ENCODE measurements at regions not wholly inside any gene's neighbourhood (a gene's known extent, or its start where the extent isn't known, plus 50 kb on each side); places are given as distances from the start of the nearest gene placed in this dataset.

DNA sequence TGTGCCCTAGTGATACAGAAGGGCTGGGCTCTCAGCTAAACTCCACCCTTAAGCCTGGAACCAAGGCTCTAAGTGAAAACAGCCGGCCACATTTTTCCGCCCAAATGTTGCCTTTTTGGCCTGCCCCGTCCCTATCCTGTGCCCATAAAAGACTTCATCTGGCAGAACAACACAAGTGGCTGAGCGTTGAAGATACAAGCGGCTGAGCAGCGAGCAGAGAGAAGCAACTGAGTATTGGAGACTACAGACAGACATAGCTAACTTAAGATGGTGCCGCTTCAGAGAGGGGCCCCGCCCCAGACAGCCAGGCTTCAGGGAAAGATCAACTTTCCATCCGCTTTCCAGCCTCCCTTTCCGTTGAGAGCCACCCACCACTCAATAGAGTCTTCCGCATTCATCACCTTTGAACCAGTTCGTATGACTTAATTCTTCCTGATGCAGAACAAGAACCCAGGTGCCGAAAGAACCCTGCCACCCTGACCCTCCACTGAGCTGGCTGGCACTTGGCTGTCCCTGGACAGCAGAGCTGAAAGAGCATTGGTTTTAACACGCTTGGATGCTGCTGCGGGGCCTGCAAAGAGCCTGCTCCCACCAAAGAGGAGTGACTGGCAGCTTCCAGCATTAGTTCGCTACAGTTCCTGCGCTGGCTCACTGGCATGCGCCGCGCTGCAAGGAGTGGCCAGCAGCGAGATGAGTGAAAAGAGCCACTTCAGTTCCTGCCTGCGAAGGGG is 853.2 kb upstream of the INTU start:
- TF ChIP-seq, protein P1, sequence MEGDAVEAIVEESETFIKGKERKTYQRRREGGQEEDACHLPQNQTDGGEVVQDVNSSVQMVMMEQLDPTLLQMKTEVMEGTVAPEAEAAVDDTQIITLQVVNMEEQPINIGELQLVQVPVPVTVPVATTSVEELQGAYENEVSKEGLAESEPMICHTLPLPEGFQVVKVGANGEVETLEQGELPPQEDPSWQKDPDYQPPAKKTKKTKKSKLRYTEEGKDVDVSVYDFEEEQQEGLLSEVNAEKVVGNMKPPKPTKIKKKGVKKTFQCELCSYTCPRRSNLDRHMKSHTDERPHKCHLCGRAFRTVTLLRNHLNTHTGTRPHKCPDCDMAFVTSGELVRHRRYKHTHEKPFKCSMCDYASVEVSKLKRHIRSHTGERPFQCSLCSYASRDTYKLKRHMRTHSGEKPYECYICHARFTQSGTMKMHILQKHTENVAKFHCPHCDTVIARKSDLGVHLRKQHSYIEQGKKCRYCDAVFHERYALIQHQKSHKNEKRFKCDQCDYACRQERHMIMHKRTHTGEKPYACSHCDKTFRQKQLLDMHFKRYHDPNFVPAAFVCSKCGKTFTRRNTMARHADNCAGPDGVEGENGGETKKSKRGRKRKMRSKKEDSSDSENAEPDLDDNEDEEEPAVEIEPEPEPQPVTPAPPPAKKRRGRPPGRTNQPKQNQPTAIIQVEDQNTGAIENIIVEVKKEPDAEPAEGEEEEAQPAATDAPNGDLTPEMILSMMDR (IDR thresholded peaks at IDR 0.05), result no peak
- Mint-ChIP-seq H3K4me3 (no peak overlapping the region), H3K27me3 (no peaks in the 10 kb centered on the region), H3K36me3 (ENCODE audit: low read depth) (no peaks in the 10 kb centered on the region), H3K4me1 (ENCODE audit: low read depth) (no peaks in the 10 kb centered on the region), H3K9me3 (peaks cover 4% of the 10 kb centered on the region), H3K27ac (no peak overlapping the region)
- CTCF ChIA-PET, result interaction anchor here (0.6 kb wide), 1 partner anchor 95 kb away, joined by 3 read pairs; no protein-coding TSS in a partner anchor
- ATAC-seq, result no peak
- intact Hi-C loops (cut with micrococcal nuclease), result no loop called here
- POLR2A ChIA-PET, result no interaction called here
- DNase-seq, result no peak

DNA sequence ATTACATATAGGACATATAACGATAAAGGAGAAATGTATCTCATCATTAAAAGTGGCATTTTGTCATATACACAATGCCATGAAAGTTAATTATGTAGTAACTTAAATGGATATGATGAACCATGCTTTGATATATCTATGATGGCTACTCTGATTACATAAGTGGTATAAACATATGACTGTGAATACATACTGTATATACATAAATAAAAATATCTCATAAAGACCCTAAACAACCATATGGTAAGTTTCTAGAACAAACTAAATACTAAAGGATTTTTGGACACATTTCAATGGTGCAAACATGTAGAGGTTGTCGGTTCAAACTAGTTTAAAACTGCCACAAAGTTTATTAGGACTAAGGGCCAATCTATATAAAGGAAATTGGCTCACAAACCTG is 849.6 kb upstream of the INTU start:
- ATAC-seq, result no peak
- CTCF ChIA-PET, result no interaction called here
- DNase-seq, result no peak
- intact Hi-C loops (cut with micrococcal nuclease), result no loop called here
- no peaks in the 10 kb centered on the region for H3K4me1 Mint-ChIP-seq (ENCODE audit: low read depth)
- H3K27me3 Mint-ChIP-seq, result no peaks in the 10 kb centered on the region
- TF ChIP-seq, protein P1 (IDR thresholded peaks at IDR 0.05), result no peak
- no peak overlapping the region for H3K27ac Mint-ChIP-seq
- peaks cover 5% of the 10 kb centered on the region for H3K9me3 Mint-ChIP-seq
- no peaks in the 10 kb centered on the region for H3K36me3 Mint-ChIP-seq (ENCODE audit: low read depth)
- POLR2A ChIA-PET, result no interaction called here
- H3K4me3 Mint-ChIP-seq, result no peak overlapping the region

DNA sequence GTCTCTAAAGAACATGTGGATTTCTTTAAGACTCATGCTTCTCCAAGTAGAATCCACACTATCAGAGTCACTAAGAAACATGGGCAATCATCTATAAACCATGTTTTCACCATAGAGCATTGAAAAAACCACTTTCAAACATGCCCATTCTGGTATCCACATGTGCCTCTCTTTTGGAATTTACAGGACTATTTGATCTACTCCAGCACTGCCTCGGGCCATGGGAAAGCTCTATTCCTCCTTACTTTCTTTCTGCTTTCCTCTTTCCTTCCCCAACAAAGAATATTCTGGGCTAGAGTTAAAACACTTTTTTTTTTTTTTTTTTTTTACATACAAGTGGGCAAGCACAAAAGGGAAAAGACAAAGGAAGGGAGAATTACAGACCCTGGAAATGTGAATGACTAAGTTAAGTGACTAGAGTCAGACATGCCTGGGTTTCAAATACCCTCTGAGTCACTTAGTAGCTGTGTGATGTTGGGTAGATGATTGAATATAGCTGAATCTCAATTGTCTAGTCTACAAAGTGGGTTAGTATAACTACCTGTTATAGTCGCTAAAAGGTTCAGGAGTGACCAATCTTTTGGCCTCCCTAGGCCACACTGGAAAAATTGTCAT is 847.7 kb upstream of the INTU start:
- no peaks in the 10 kb centered on the region for H3K36me3 Mint-ChIP-seq (ENCODE audit: low read depth)
- H3K27ac Mint-ChIP-seq, result no peak overlapping the region
- peaks cover 3% of the 10 kb centered on the region for H3K9me3 Mint-ChIP-seq
- intact Hi-C loops (cut with micrococcal nuclease), result no loop called here
- ATAC-seq (no peak), DNase-seq (no peak)
- H3K4me3 Mint-ChIP-seq, result no peak overlapping the region
- no peaks in the 10 kb centered on the region for H3K4me1 Mint-ChIP-seq (ENCODE audit: low read depth)
- ChIA-PET CTCF (interaction anchor here (1.3 kb wide), 1 partner anchor 9 kb away, joined by 3 read pairs; no protein-coding TSS in a partner anchor), POLR2A (no interaction called here)
- no peaks in the 10 kb centered on the region for H3K27me3 Mint-ChIP-seq
- TF ChIP-seq, protein P1 (IDR thresholded peaks at IDR 0.05), result no peak

DNA sequence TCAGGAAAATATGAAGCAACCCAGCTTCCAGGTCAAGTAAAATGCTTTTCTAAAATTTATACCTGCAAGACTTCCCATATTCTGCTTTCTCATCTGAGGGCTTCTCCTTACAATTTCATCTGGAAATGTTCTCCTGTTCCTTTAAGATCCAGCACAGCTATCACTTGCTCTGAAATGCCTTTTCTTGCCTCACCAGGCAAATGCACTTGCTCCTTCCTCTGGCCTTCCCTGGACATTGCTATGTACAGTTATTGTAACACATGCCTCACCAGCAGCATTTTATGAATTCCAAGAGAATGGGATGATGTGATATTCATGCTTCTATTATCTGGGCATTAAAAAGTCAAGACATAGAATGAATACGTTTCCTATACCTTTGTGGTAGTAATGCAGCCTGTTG is 842.1 kb upstream of the INTU start:
- ATAC-seq, result no peak
- Mint-ChIP-seq H3K27me3 (no peaks in the 10 kb centered on the region), H3K4me1 (ENCODE audit: low read depth) (no peaks in the 10 kb centered on the region), H3K4me3 (no peak overlapping the region), H3K36me3 (ENCODE audit: low read depth) (no peaks in the 10 kb centered on the region), H3K9me3 (peaks cover 5% of the 10 kb centered on the region), H3K27ac (no peak overlapping the region)
- ChIA-PET POLR2A (no interaction called here), CTCF (no interaction called here)
- TF ChIP-seq, protein P1 (IDR thresholded peaks at IDR 0.05), result no peak
- intact Hi-C loops (cut with micrococcal nuclease), result no loop called here
- DNase-seq, result no peak

DNA sequence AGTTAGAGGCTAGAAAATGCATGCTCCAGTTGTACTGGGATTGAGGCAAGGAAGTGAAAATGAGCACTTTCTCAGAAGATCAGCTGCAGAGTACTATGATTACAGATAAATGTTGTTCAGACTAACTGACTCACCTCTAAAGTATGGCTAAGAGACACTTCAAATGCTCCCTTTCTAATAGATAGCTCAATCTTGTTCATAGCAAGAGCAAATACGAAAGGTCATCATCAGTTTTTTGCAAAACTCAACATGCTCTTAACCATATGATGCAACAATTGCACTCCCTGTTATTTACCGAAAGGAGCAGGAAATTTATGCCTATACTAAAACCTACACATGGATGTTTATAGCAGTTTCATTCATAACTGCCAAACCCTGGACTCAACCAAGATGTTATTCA is 838.4 kb upstream of the INTU start:
- TF ChIP-seq, protein P1 (IDR thresholded peaks at IDR 0.05), result no peak
- H3K9me3 Mint-ChIP-seq, result peaks cover 7% of the 10 kb centered on the region
- intact Hi-C loops (cut with micrococcal nuclease), result no loop called here
- DNase-seq (no peak), ATAC-seq (no peak)
- H3K27ac Mint-ChIP-seq, result no peak overlapping the region
- H3K4me1 Mint-ChIP-seq (ENCODE audit: low read depth), result no peaks in the 10 kb centered on the region
- ChIA-PET CTCF (interaction anchor here (0.7 kb wide), 1 partner anchor 8 kb away, joined by 3 read pairs; no protein-coding TSS in a partner anchor), POLR2A (no interaction called here)
- no peak overlapping the region for H3K4me3 Mint-ChIP-seq
- H3K27me3 Mint-ChIP-seq, result no peaks in the 10 kb centered on the region
- H3K36me3 Mint-ChIP-seq (ENCODE audit: low read depth), result no peaks in the 10 kb centered on the region
